Fibroblast of lung (primary cell): ENCODE measurements at regions not wholly inside any gene's neighbourhood (a gene's known extent, or its start where the extent isn't known, plus 50 kb on each side); places are given as distances from the start of the nearest gene placed in this dataset.

Source experiments
- CTCF ChIP-seq, 2 donors: IDR thresholded peaks in 1 of 2; conservative IDR thresholded peaks in 1 of 2; 1 replicate in 1 of 2; 2 replicates in 1 of 2; pipeline ENCODE4 v1.5.1; 2011 to 2012; ENCODE audit warnings: low read length in 2 of 2, control low read depth in 1 of 2, inconsistent platforms in 1 of 2, low read depth in 1 of 2, mild to moderate bottlenecking in 1 of 2
- EZH2 ChIP-seq: IDR thresholded peaks from 2 replicates; pipeline ENCODE4 v1.5.1; 2012; ENCODE audit warnings: low read length, control low read depth, mild to moderate bottlenecking; ENCODE audit errors: missing control alignments

GRCh38 chr12:127008755-127009403 lies 1258.1 kb upstream of the TMEM132C start:
- TF ChIP-seq CTCF (conservative IDR thresholded peaks at IDR 0.05 in 1 of 2, IDR thresholded peaks at IDR 0.05 in 1 of 2; ENCODE audit: low read depth in 1 of 2, low read length in 2 of 2) (no peak), EZH2 (no peak)
